B cell (primary cell): ENCODE measurements at regions not wholly inside any gene's neighbourhood (a gene's known extent, or its start where the extent isn't known, plus 50 kb on each side); places are given as distances from the start of the nearest gene placed in this dataset.

Experiments
- ATAC-seq: fragments of 200-7000 bp; cut with Tn5 transposase; one replicate; pipeline ENCODE4 v1.10.0; 2021; ENCODE audit warnings: low read depth, mild to moderate bottlenecking, moderate number of reproducible peaks, moderate library complexity
- CTCF ChIA-PET: fragments of 350-600 bp; sonication (Branson Sonifier 250); formaldehyde crosslinking; loops from one replicate; lab custom pipeline; 2021; ENCODE audit warnings: antibody characterized with exemption, inconsistent platforms; lab: Charles Lee
- POLR2A ChIA-PET: fragments of 350-600 bp; sonication (Branson Sonifier 250); formaldehyde crosslinking; loops from one replicate; lab custom pipeline; 2021; ENCODE audit warnings: antibody characterized with exemption; lab: Charles Lee
- DNase-seq: peaks from one replicate; pipeline ENCODE4 v3.0.0; 2013
- H2AFZ ChIP-seq: 2 replicates; pipeline ENCODE4 v1.6.1; 2012; ENCODE audit warnings: mild to moderate bottlenecking, low read depth, low read length; ENCODE audit not compliant: insufficient read depth, poor library complexity, severe bottlenecking
- H3K27ac ChIP-seq, 2 donors: 1 replicate in 1 of 2; 2 replicates in 1 of 2; pipeline ENCODE4 v1.5.1; 2012 to 2013; ENCODE audit warnings: low read length in 2 of 2, mild to moderate bottlenecking in 2 of 2, moderate library complexity in 1 of 2
- H3K27me3 ChIP-seq, 4 experiments: fragments of 200-600 bp in 1 of 4; sonication (generic) in 1 of 4; replicated peaks in 1 of 4; 1 replicate in 2 of 4; 2 replicates in 2 of 4; pipeline versions ENCODE4 v1.6.1 to v1.7.0; 2013 to 2016; ENCODE audit warnings: low read length in 3 of 4, mild to moderate bottlenecking in 2 of 4, mixed read lengths in 1 of 4, moderate library complexity in 1 of 4; ENCODE audit not compliant: insufficient read depth in 4 of 4, control insufficient read depth in 3 of 4; ENCODE audit errors: control extremely low read depth in 1 of 4
- H3K36me3 ChIP-seq, 2 experiments: replicated peaks in 1 of 2; 1 replicate in 1 of 2; 2 replicates in 1 of 2; pipeline versions ENCODE4 v1.6.1 to v1.7.1; 2013; ENCODE audit warnings: low read length in 1 of 2; ENCODE audit not compliant: insufficient read depth in 2 of 2, control insufficient read depth in 1 of 2; ENCODE audit errors: control extremely low read depth in 1 of 2, extremely low read depth in 1 of 2
- H3K4me1 ChIP-seq, 2 donors: fragments of 200-600 bp in 1 of 2; sonication (generic) in 1 of 2; 1 replicate in 1 of 2; 2 replicates in 1 of 2; pipeline versions ENCODE4 v1.5.1 to v1.6.1; 2013 to 2017; ENCODE audit warnings: low read length in 2 of 2; ENCODE audit not compliant: control insufficient read depth in 2 of 2, insufficient read depth in 2 of 2
- H3K4me2 ChIP-seq: replicated peaks from 2 replicates; pipeline ENCODE3; 2012; ENCODE audit warnings: mild to moderate bottlenecking, low read depth, low read length; ENCODE audit not compliant: poor library complexity, severe bottlenecking
- H3K4me3 ChIP-seq, 5 experiments: fragments of 200-600 bp in 1 of 5; sonication (generic) in 1 of 5; 1 replicate in 3 of 5; 2 replicates in 2 of 5; pipeline versions ENCODE4 v1.5.1 to v1.7.0; 2011 to 2016; ENCODE audit warnings: low read length in 4 of 5, mild to moderate bottlenecking in 4 of 5, low read depth in 2 of 5, control low read depth in 1 of 5, moderate library complexity in 1 of 5; ENCODE audit not compliant: insufficient read depth in 1 of 5; ENCODE audit errors: control extremely low read depth in 1 of 5, extremely low read depth in 1 of 5
- H3K79me2 ChIP-seq: fragments of 200-600 bp; sonication (generic); one replicate; pipeline ENCODE4 v1.6.0; 2016; ENCODE audit warnings: low read length; ENCODE audit not compliant: control insufficient read depth, insufficient read depth
- H3K9ac ChIP-seq: fragments of 200-600 bp; sonication (generic); 2 replicates; pipeline ENCODE4 v1.6.1; 2017; ENCODE audit warnings: mild to moderate bottlenecking, low read length, moderate library complexity
- H3K9me3 ChIP-seq, 3 donors: one replicate each; pipeline versions ENCODE4 v1.6.1 to v1.7.1; 2013; ENCODE audit warnings: low read length in 2 of 3; ENCODE audit not compliant: control insufficient read depth in 2 of 3, insufficient read depth in 1 of 3; ENCODE audit errors: control extremely low read depth in 1 of 3
- H4K20me1 ChIP-seq: 2 replicates; pipeline ENCODE4 v1.6.0; 2012; ENCODE audit warnings: mild to moderate bottlenecking, low read length; ENCODE audit not compliant: insufficient read depth, control insufficient read depth, poor library complexity, severe bottlenecking
- H3K27ac Mint-ChIP-seq: one replicate; pipeline ENCODE4 v1.8.0; 2021; ENCODE audit warnings: mixed read lengths
- H3K27me3 Mint-ChIP-seq: one replicate; pipeline ENCODE4 v1.8.0; 2021; ENCODE audit warnings: mixed read lengths
- H3K4me1 Mint-ChIP-seq: one replicate; pipeline ENCODE4 v1.8.0; 2021; ENCODE audit warnings: mixed read lengths
- H3K4me3 Mint-ChIP-seq: one replicate; pipeline ENCODE4 v1.8.0; 2021; ENCODE audit warnings: mixed read lengths
- H3K9me3 Mint-ChIP-seq: one replicate; pipeline ENCODE4 v1.8.0; 2022; ENCODE audit warnings: mixed read lengths; ENCODE audit not compliant: insufficient read depth
- CTCF ChIP-seq: fragments of 200-600 bp; IDR thresholded peaks from one replicate; pipeline ENCODE4 v1.8.0; 2022; ENCODE audit warnings: antibody characterized with exemption, mild to moderate bottlenecking
- EZH2 ChIP-seq: IDR thresholded peaks from 2 replicates; pipeline ENCODE4 v1.6.1; 2012; ENCODE audit warnings: borderline replicate concordance, low read depth, mild to moderate bottlenecking, moderate library complexity, low read length; ENCODE audit not compliant: insufficient read depth, poor library complexity, severe bottlenecking
- WGBS: methylation state at CpG from one replicate; pipeline ENCODE4 v1.1.5; 2013; ENCODE audit warnings: missing lambda C conversion rate; ENCODE audit not compliant: insufficient coverage; 5-methylcytosine and 5-hydroxymethylcytosine counted together
- intact Hi-C: fragments of 100-400 bp; cut with micrococcal nuclease; formaldehyde crosslinking; loops from one replicate; pipeline ENCODE4 v1.10.0; 2022

GRCh38 chr6:138719744-138720143 is 53.8 kb upstream of the CCDC28A start:
- Mint-ChIP-seq H3K27me3 (peaks cover 4% of the 10 kb centered on the region), H3K27ac (no peak overlapping the region), H3K9me3 (peaks cover 4% of the 10 kb centered on the region), H3K4me1 (peaks cover 15% of the 10 kb centered on the region), H3K4me3 (no peak overlapping the region)
- Histone ChIP-seq H3K79me2 (no peaks in the 10 kb centered on the region), H3K27me3 (no peaks in the 10 kb centered on the region), H3K27ac (no peak overlapping the region), H2AFZ (no peak overlapping the region), H4K20me1 (no peaks in the 10 kb centered on the region), H3K4me2 (no peak overlapping the region), H3K9ac (no peak overlapping the region), H3K4me1 (peaks cover 0 to 6% of the 10 kb centered on the region in 2 donors), H3K4me3 (no peak overlapping the region), H3K36me3 (no peaks in the 10 kb centered on the region), H3K9me3 (peaks cover 0 to 1% (median 0%) of the 10 kb centered on the region in 3 donors)
- TF ChIP-seq EZH2 (no peak), CTCF (no peak)
- no peak for DNase-seq
- ATAC-seq = no peak
- CTCF ChIA-PET = no interaction called here
- POLR2A ChIA-PET = no interaction called here
- intact Hi-C loops = no loop called here
- WGBS = no CpG with 5 or more reads among the region's 1 CpG

- H3K27me3 ChIP-seq = no peaks in the 10 kb centered on the region
- H3K4me1 Mint-ChIP-seq = peaks cover 15% of the 10 kb centered on the region
- TF ChIP-seq CTCF (no peak), EZH2 (no peak)
- ChIA-PET POLR2A (no interaction called here), CTCF (interaction anchor here (1.0 kb wide), 1 partner anchor 34 kb away, joined by 3 read pairs; no protein-coding TSS in a partner anchor)
- H3K79me2 ChIP-seq = no peaks in the 10 kb centered on the region
- H3K4me2 ChIP-seq = no peak overlapping the region
- no peak overlapping the region for H3K4me3 Mint-ChIP-seq
- ATAC-seq (no peak), DNase-seq (no peak)
- intact Hi-C loops = no loop called here
- H3K9me3 ChIP-seq = no peaks in the 10 kb centered on the region
- WGBS = 83% methylated on average over 1 of the region's 4 CpGs
- no peak overlapping the region for H3K27ac ChIP-seq
- no peaks in the 10 kb centered on the region for H4K20me1 ChIP-seq
- no peaks in the 10 kb centered on the region for H3K27me3 Mint-ChIP-seq
- H3K27ac Mint-ChIP-seq = no peak overlapping the region
- H3K9ac ChIP-seq = no peak overlapping the region
- H3K4me1 ChIP-seq = peaks cover 0 to 6% of the 10 kb centered on the region in 2 donors
- H3K9me3 Mint-ChIP-seq = no peaks in the 10 kb centered on the region
- H3K4me3 ChIP-seq = no peak overlapping the region
- no peak overlapping the region for H2AFZ ChIP-seq
- no peaks in the 10 kb centered on the region for H3K36me3 ChIP-seq
Observed at GRCh38 chr6:138722425-138723371, 50.9 kb upstream of the CCDC28A start.
